Sigmoid colon (tissue), 4 donors: ENCODE measurements at regions not wholly inside any gene's neighbourhood (a gene's known extent, or its start where the extent isn't known, plus 50 kb on each side); places are given as distances from the start of the nearest gene placed in this dataset.

Experiments
- EP300 ChIP-seq, 4 donors: sonication (generic); formaldehyde crosslinking; IDR thresholded peaks; one replicate each; pipeline ENCODE4 v1.6.1; 2017; ENCODE audit warnings: antibody characterized with exemption in 4 of 4
- POLR2A ChIP-seq, 2 donors: fragments of 450-650 bp; IDR thresholded peaks; one replicate each; pipeline ENCODE4 v1.6.1; 2016; ENCODE audit warnings: antibody characterized with exemption in 2 of 2, mild to moderate bottlenecking in 2 of 2, moderate library complexity in 2 of 2
- TF ChIP-seq, protein P1 (sequence below), 4 experiments: fragments of 450-650 bp in 3 of 4; fragments of 200-600 bp in 1 of 4; IDR thresholded peaks; one replicate each; pipeline ENCODE4 v1.5.1; 2016 to 2019; ENCODE audit warnings: antibody characterized with exemption in 4 of 4, mild to moderate bottlenecking in 3 of 4, moderate library complexity in 2 of 4

GRCh38 chr6:91683240-91683639, 1096.4 kb upstream of the MAP3K7 start:
- TF ChIP-seq, protein P1, sequence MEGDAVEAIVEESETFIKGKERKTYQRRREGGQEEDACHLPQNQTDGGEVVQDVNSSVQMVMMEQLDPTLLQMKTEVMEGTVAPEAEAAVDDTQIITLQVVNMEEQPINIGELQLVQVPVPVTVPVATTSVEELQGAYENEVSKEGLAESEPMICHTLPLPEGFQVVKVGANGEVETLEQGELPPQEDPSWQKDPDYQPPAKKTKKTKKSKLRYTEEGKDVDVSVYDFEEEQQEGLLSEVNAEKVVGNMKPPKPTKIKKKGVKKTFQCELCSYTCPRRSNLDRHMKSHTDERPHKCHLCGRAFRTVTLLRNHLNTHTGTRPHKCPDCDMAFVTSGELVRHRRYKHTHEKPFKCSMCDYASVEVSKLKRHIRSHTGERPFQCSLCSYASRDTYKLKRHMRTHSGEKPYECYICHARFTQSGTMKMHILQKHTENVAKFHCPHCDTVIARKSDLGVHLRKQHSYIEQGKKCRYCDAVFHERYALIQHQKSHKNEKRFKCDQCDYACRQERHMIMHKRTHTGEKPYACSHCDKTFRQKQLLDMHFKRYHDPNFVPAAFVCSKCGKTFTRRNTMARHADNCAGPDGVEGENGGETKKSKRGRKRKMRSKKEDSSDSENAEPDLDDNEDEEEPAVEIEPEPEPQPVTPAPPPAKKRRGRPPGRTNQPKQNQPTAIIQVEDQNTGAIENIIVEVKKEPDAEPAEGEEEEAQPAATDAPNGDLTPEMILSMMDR (IDR thresholded peaks at IDR 0.05) = no peak
- TF ChIP-seq EP300 (IDR thresholded peaks at IDR 0.05) = no peak
- TF ChIP-seq POLR2A (IDR thresholded peaks at IDR 0.05) = no peak
